Tibial nerve (tissue), 4 donors: ENCODE measurements at regions not wholly inside any gene's neighbourhood (a gene's known extent, or its start where the extent isn't known, plus 50 kb on each side); places are given as distances from the start of the nearest gene placed in this dataset.

ENCODE experiments used
- DNase-seq, 2 donors: peaks; one replicate each; pipeline ENCODE4 v3.0.0-alpha.2; 2019; ENCODE audit warnings: low spot score in 2 of 2
- H3K27ac ChIP-seq, 4 donors: fragments of 200-600 bp; sonication (generic) in 3 of 4; one replicate each; pipeline ENCODE4 v1.5.1; 2017 to 2019; ENCODE audit warnings: mild to moderate bottlenecking in 1 of 4
- H3K27me3 ChIP-seq, 2 donors: fragments of 200-600 bp; sonication (generic) in 1 of 2; one replicate each; pipeline versions ENCODE4 v1.5.1 to v1.6.0; 2017 to 2019
- H3K36me3 ChIP-seq, 3 donors: fragments of 200-600 bp; sonication (generic); one replicate each; pipeline ENCODE4 v1.5.1; 2018 to 2019
- H3K4me1 ChIP-seq, 4 donors: fragments of 200-600 bp; sonication (generic) in 3 of 4; one replicate each; pipeline ENCODE4 v1.5.1; 2017 to 2019
- H3K4me3 ChIP-seq, 4 donors: fragments of 200-600 bp; sonication (generic) in 3 of 4; one replicate each; pipeline ENCODE4 v1.5.1; 2017 to 2019; ENCODE audit warnings: mild to moderate bottlenecking in 1 of 4, moderate library complexity in 1 of 4
- H3K9me3 ChIP-seq, 4 donors: fragments of 200-600 bp; sonication (generic) in 3 of 4; one replicate each; pipeline ENCODE4 v1.5.1; 2017 to 2019
- EP300 ChIP-seq, 2 donors: sonication (generic); formaldehyde crosslinking; IDR thresholded peaks; one replicate each; pipeline ENCODE4 v1.6.1; 2017; ENCODE audit warnings: antibody characterized with exemption in 2 of 2, mild to moderate bottlenecking in 1 of 2
- POLR2A ChIP-seq, 2 donors: fragments of 450-650 bp; IDR thresholded peaks; one replicate each; pipeline ENCODE4 v1.6.1; 2017; ENCODE audit warnings: antibody characterized with exemption in 2 of 2, mild to moderate bottlenecking in 2 of 2, moderate library complexity in 2 of 2
- WGBS, 2 donors: methylation state at CpG; one replicate each; pipeline ENCODE4 v1.1.5; 2018; 5-methylcytosine and 5-hydroxymethylcytosine counted together
- TF ChIP-seq, protein P1 (sequence below), 5 experiments: fragments of 200-600 bp in 3 of 5; fragments of 450-650 bp in 2 of 5; sonication (generic) in 3 of 5; IDR thresholded peaks; one replicate each; pipeline ENCODE4 v1.5.1; 2016 to 2019; ENCODE audit warnings: antibody characterized with exemption in 5 of 5, mild to moderate bottlenecking in 3 of 5, moderate library complexity in 2 of 5

DNA sequence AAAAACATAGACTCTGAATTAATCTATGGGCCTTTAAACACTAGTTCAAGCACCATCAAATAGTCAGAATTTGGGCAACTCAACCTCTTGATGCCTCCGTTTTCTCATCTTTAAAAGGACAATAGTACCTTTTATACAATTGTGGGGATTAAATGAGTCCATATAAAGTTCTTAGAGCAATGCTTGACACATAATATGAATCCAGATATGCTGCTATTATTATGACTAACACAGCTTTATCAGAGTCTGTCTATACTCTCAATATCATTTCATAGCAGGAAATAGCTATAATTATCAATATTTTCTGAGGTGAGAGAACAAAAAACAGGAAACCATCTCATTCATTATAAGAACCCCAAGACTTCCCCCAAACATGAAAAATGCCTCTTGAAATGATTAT lies 430.5 kb upstream of the XYLT1 start:
- Histone ChIP-seq H3K27ac (no peak overlapping the region), H3K4me1 (no peaks in the 10 kb centered on the region), H3K9me3 (peaks cover 0 to 4% (median 0%) of the 10 kb centered on the region in 4 donors), H3K4me3 (no peak overlapping the region), H3K36me3 (no peaks in the 10 kb centered on the region), H3K27me3 (no peaks in the 10 kb centered on the region)
- no peak for DNase-seq
- TF ChIP-seq, protein P1, sequence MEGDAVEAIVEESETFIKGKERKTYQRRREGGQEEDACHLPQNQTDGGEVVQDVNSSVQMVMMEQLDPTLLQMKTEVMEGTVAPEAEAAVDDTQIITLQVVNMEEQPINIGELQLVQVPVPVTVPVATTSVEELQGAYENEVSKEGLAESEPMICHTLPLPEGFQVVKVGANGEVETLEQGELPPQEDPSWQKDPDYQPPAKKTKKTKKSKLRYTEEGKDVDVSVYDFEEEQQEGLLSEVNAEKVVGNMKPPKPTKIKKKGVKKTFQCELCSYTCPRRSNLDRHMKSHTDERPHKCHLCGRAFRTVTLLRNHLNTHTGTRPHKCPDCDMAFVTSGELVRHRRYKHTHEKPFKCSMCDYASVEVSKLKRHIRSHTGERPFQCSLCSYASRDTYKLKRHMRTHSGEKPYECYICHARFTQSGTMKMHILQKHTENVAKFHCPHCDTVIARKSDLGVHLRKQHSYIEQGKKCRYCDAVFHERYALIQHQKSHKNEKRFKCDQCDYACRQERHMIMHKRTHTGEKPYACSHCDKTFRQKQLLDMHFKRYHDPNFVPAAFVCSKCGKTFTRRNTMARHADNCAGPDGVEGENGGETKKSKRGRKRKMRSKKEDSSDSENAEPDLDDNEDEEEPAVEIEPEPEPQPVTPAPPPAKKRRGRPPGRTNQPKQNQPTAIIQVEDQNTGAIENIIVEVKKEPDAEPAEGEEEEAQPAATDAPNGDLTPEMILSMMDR (IDR thresholded peaks at IDR 0.05): no peak
- TF ChIP-seq EP300 (IDR thresholded peaks at IDR 0.05) (no peak), POLR2A (IDR thresholded peaks at IDR 0.05) (no peak)
- WGBS, 2 donors: 70 to 86% methylated on average over 1 of the region's 1 CpG

DNA sequence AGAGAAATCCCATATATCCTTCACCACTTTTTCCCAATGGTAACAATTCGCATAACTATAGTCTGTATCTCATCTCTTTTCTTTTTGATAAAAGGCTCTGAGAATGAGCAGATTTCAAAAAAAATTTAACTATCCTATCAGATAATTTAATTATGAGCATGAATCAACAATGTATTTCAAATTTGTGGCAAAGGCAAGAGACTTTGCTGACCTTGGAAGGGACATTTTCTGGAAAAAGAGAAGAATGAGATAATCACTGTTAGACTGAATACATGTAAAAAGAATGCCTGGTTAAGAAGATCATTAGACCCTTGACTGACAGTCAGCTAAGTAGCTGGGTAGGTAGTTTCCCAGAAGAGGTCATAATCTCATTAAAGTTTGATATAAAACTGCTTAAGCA lies 428.4 kb upstream of the XYLT1 start:
- Histone ChIP-seq H3K27me3 (no peaks in the 10 kb centered on the region), H3K4me3 (no peak overlapping the region), H3K4me1 (no peaks in the 10 kb centered on the region), H3K36me3 (no peaks in the 10 kb centered on the region), H3K27ac (no peak overlapping the region), H3K9me3 (no peaks in the 10 kb centered on the region)
- TF ChIP-seq EP300 (IDR thresholded peaks at IDR 0.05): no peak
- 94 to 100% methylated on average over 1 of the region's 1 CpG for WGBS, 2 donors
- no peak for DNase-seq

DNA sequence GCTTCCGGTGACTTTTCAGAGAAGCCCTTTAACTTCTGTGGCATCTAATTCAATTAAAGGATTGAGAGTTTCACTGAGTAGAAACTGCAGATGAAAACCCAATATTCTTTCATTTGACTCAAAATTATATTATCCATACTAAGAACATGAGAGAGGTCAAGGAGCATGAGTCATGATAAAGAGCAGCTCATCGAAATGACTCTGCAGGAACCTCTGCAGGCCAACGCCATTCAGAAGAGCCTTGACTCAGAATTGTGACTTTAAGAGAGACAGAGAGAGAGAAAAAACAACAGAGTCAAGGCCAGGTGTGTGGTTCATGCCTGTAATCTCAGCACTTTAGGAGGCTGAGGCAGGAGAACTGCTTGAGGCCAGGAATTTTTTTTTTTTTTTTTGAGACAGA lies 417.2 kb upstream of the XYLT1 start:
- no peaks in the 10 kb centered on the region for H3K27me3 ChIP-seq
- H3K36me3 ChIP-seq: no peaks in the 10 kb centered on the region
- TF ChIP-seq POLR2A (IDR thresholded peaks at IDR 0.05) (no peak), EP300 (IDR thresholded peaks at IDR 0.05) (no peak)
- TF ChIP-seq, protein P1 (IDR thresholded peaks at IDR 0.05): no peak
- no peak for DNase-seq
- 77 to 91% methylated on average over 3 of the region's 3 CpGs for WGBS, 2 donors
- no peaks in the 10 kb centered on the region for H3K4me1 ChIP-seq
- no peak overlapping the region for H3K4me3 ChIP-seq
- no peaks in the 10 kb centered on the region for H3K9me3 ChIP-seq
- H3K27ac ChIP-seq: no peak overlapping the region

DNA sequence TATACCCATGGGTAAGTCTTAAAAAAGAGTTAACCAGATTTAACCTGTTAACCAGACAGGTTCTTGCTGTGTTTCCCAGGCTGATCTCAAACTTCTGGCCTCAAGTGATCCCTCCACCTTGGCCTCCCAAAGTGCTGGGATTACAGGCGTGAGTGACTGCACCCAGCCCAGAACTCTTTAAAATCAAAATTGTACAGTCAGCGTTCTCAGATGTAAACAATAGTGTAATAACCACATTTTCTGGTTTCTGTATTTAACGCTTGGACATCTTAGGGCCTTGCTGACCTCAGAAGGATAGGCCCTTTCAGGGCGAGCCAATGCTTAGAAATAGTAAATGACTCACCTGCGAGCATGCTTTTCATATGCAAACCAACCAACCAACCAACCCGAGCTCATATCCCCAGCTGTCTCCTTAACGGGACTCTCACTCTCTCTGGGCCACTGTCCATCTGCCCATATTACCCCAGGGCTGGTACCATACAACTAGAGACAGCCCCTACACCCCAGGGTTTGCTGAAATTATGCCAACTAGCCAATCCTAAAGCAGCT lies 415.0 kb upstream of the XYLT1 start:
- no peak for DNase-seq
- Histone ChIP-seq H3K4me3 (no peak overlapping the region), H3K4me1 (no peaks in the 10 kb centered on the region), H3K9me3 (no peaks in the 10 kb centered on the region), H3K27me3 (no peaks in the 10 kb centered on the region), H3K36me3 (no peaks in the 10 kb centered on the region), H3K27ac (no peak overlapping the region)
- 80 to 81% methylated on average over 7 of the region's 7 CpGs for WGBS, 2 donors
- TF ChIP-seq POLR2A (IDR thresholded peaks at IDR 0.05) (no peak), EP300 (IDR thresholded peaks at IDR 0.05) (no peak)
- TF ChIP-seq, protein P1 (IDR thresholded peaks at IDR 0.05): no peak

DNA sequence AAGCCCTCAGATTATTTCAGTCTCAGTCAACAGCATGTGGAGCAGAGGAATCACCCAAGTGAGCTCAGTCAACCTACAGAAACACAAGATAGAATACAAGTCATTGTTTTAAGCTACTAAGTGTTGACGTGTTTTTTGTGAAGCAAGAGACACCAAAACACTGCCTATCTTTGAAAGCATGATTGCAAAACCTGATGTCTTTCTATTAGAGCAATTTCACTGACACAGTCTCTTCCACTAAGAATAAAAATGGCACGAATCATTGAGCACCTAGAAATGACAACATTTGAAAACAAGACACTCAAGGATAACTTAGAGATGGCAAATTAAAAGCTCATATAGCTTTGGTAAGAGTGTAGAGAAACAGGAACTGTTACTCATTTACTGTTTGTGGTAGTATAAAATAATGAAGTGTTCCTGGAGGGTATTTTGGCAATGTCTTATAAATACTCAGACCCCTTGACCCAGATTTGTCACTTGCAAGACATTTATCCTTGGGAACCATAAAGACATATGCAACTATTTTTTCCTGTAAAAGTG lies 407.1 kb upstream of the XYLT1 start:
- Histone ChIP-seq H3K27me3 (no peaks in the 10 kb centered on the region), H3K36me3 (no peaks in the 10 kb centered on the region), H3K4me3 (no peak overlapping the region), H3K9me3 (no peaks in the 10 kb centered on the region), H3K27ac (no peak overlapping the region), H3K4me1 (no peaks in the 10 kb centered on the region)
- WGBS, 2 donors: 73 to 78% methylated on average over 2 of the region's 2 CpGs
- no peak for TF ChIP-seq POLR2A (IDR thresholded peaks at IDR 0.05)
- no peak for TF ChIP-seq EP300 (IDR thresholded peaks at IDR 0.05)
- TF ChIP-seq, protein P1 (IDR thresholded peaks at IDR 0.05): no peak
- no peak for DNase-seq

DNA sequence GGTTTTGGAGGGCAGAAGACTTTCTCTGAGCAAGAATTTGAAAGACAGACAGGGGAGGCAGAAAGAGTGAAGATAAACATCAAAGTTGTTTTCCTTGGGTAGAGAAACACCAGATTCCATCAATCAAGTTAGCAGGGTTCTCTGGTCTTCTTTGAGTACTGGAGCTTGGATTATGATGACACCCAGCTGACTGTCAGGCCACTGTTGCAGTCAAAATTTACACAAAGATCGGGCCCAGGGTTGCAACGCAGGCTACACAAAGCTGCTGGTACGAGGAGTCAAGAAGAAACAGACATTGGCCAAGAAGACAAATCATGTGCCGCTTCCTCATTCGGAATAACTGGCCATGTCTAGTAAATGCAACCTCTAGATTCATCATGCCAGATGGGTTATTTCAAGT lies 396.2 kb upstream of the XYLT1 start:
- H3K4me1 ChIP-seq: no peaks in the 10 kb centered on the region
- TF ChIP-seq POLR2A (IDR thresholded peaks at IDR 0.05) (no peak), EP300 (IDR thresholded peaks at IDR 0.05) (no peak)
- TF ChIP-seq, protein P1 (IDR thresholded peaks at IDR 0.05): no peak
- no peaks in the 10 kb centered on the region for H3K9me3 ChIP-seq
- H3K27ac ChIP-seq: no peak overlapping the region
- H3K36me3 ChIP-seq: no peaks in the 10 kb centered on the region
- H3K4me3 ChIP-seq: no peak overlapping the region
- DNase-seq: no peak
- WGBS, 2 donors: 83 to 85% methylated on average over 5 of the region's 5 CpGs
- H3K27me3 ChIP-seq: no peaks in the 10 kb centered on the region
